AG04450 (cell line): ENCODE measurements at regions not wholly inside any gene's neighbourhood (a gene's known extent, or its start where the extent isn't known, plus 50 kb on each side); places are given as distances from the start of the nearest gene placed in this dataset.

Source experiments
- CTCF ChIA-PET: fragments of 300-600, 350-600 bp; formaldehyde crosslinking; extraction: SDS; loops from one replicate; lab custom pipeline; 2022; ENCODE audit warnings: antibody characterized with exemption, inconsistent platforms; lab: Charles Lee
- POLR2A ChIA-PET: fragments of 350-600 bp; formaldehyde crosslinking; extraction: SDS; loops from one replicate; lab custom pipeline; 2021; ENCODE audit warnings: antibody characterized with exemption, inconsistent platforms; lab: Yijun Ruan, JAX
- DNase-seq: peaks from one replicate; pipeline ENCODE4 v3.0.0-alpha.2; 2011; ENCODE audit warnings: low read depth, low spot score
- H3K27ac ChIP-seq: one replicate; pipeline ENCODE4 v1.5.1; 2012; ENCODE audit warnings: low read depth, low read length, control low read depth
- H3K27me3 ChIP-seq: one replicate; pipeline ENCODE4 v1.6.0; 2012; ENCODE audit warnings: low read length; ENCODE audit not compliant: control insufficient read depth, insufficient read depth
- H3K4me3 ChIP-seq: 2 replicates; pipeline ENCODE4 v1.5.1; 2011; ENCODE audit warnings: mild to moderate bottlenecking, low read depth, low read length, control low read depth
- H3K9me3 ChIP-seq: 2 replicates; pipeline ENCODE4 v1.5.1; 2012; ENCODE audit warnings: low read length; ENCODE audit not compliant: control insufficient read depth, insufficient read depth
- CTCF ChIP-seq: IDR thresholded peaks from 2 replicates; pipeline ENCODE4 v1.5.1; 2011; ENCODE audit warnings: low read depth, low read length, control low read depth, inconsistent platforms

GRCh38 chr7:101687081-101687480 lies 58.0 kb upstream of the MYL10 start:
- DNase-seq: no peak
- Histone ChIP-seq H3K27me3 (no peaks in the 10 kb centered on the region), H3K27ac (no peak overlapping the region), H3K9me3 (no peaks in the 10 kb centered on the region), H3K4me3 (no peak overlapping the region)
- POLR2A ChIA-PET: no interaction called here
- CTCF ChIA-PET: interaction anchor here (0.6 kb wide), 1 partner anchor 121 kb away, joined by 4 read pairs; no protein-coding TSS in a partner anchor
- TF ChIP-seq CTCF: no peak

GRCh38 chr7:101687791-101688182 lies 58.7 kb upstream of the MYL10 start:
- ChIA-PET POLR2A (no interaction called here), CTCF (interaction anchor here (0.6 to 2.0 kb wide), 6 partner anchors 14 to 549 kb away, joined by 3 to 11 read pairs (median 4); no protein-coding TSS in a partner anchor)
- Histone ChIP-seq H3K4me3 (no peak overlapping the region), H3K9me3 (no peaks in the 10 kb centered on the region), H3K27ac (no peak overlapping the region), H3K27me3 (peaks cover under 1% of the 10 kb centered on the region)
- TF ChIP-seq CTCF: no peak
- no peak for DNase-seq

- Histone ChIP-seq H3K4me3 (peak overlapping the region; percentile 41), H3K9me3 (no peaks in the 10 kb centered on the region), H3K27me3 (peaks cover 4% of the 10 kb centered on the region), H3K27ac (no peak overlapping the region)
- ChIA-PET CTCF (interaction anchor here (0.5 to 2.0 kb wide), 12 partner anchors 14 to 548 kb away, joined by 3 to 11 read pairs (median 3); no protein-coding TSS in a partner anchor), POLR2A (no interaction called here)
- peak; percentile 18 for DNase-seq
- TF ChIP-seq CTCF: peak; percentile 84
Measured at GRCh38 chr7:101688183-101688831, 59.2 kb upstream of the MYL10 start.

- CTCF ChIA-PET: interaction anchor here (0.5 to 2.0 kb wide), 14 partner anchors 13 to 584 kb away, joined by 3 to 11 read pairs (median 3); no protein-coding TSS in a partner anchor
- Histone ChIP-seq H3K27me3 (peaks cover 4% of the 10 kb centered on the region), H3K27ac (no peak overlapping the region), H3K9me3 (no peaks in the 10 kb centered on the region), H3K4me3 (no peak overlapping the region)
- no peak for TF ChIP-seq CTCF
- no peak for DNase-seq
- POLR2A ChIA-PET: no interaction called here
Measured at GRCh38 chr7:101688995-101689907, 60.2 kb upstream of the MYL10 start.
